Endothelial cell of umbilical vein (primary cell): ENCODE measurements at regions not wholly inside any gene's neighbourhood (a gene's known extent, or its start where the extent isn't known, plus 50 kb on each side); places are given as distances from the start of the nearest gene placed in this dataset.

ENCODE experiments used
- POLR2A ChIP-seq: IDR thresholded peaks from 2 replicates; pipeline ENCODE4 v1.6.1; 2012; ENCODE audit warnings: low read depth, mild to moderate bottlenecking, control low read depth, low read length
- TF ChIP-seq, protein P1 (sequence below), 2 donors: IDR thresholded peaks; 1 replicate in 1 of 2; 2 replicates in 1 of 2; pipeline ENCODE4 v1.5.1; 2011; ENCODE audit warnings: low read length in 2 of 2, mild to moderate bottlenecking in 2 of 2, moderate library complexity in 2 of 2, control low read depth in 1 of 2, inconsistent platforms in 1 of 2, low read depth in 1 of 2; ENCODE audit not compliant: insufficient read depth in 1 of 2; ENCODE audit errors: extremely low read depth in 1 of 2

DNA sequence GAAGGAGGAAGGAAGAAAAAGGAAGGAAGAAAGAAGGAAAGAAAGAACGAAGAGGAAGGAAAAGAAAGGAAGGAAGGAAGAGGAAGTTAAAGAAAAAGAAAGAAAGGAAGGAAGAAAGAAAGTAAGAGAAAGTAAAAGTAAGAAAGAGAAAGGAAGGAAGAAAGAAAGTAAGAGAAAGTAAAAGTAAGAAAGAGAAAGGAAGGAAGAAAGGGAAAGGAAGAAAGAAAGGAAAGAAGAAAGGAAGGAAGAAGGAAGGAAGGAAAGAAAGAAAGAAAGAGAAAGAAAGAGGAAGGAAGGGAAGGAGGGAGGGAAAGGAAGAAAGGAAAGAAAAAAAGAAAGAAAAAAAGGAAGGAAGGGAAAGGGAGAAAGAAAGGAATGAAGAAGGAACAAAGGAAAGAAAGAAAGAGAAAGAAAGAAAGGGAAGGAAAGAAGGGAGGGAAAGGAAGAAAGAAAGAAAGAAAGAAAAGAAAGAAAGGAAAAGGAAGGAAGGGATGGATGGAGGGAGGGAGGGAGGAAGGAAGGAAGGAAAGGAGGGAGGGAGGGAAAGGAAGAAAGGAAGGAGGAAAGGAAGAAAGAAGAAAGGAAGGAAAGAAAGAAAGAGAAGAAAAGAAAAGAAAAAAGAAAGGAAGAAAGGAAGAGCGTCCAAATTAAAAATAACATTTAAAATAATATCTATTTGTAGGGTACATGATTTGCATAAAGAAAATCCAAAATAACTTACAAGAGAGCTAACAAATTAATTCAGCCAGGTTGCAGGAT lies 827.9 kb downstream of the TSN start:
- no peak for TF ChIP-seq POLR2A
- TF ChIP-seq, protein P1, sequence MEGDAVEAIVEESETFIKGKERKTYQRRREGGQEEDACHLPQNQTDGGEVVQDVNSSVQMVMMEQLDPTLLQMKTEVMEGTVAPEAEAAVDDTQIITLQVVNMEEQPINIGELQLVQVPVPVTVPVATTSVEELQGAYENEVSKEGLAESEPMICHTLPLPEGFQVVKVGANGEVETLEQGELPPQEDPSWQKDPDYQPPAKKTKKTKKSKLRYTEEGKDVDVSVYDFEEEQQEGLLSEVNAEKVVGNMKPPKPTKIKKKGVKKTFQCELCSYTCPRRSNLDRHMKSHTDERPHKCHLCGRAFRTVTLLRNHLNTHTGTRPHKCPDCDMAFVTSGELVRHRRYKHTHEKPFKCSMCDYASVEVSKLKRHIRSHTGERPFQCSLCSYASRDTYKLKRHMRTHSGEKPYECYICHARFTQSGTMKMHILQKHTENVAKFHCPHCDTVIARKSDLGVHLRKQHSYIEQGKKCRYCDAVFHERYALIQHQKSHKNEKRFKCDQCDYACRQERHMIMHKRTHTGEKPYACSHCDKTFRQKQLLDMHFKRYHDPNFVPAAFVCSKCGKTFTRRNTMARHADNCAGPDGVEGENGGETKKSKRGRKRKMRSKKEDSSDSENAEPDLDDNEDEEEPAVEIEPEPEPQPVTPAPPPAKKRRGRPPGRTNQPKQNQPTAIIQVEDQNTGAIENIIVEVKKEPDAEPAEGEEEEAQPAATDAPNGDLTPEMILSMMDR (IDR thresholded peaks at IDR 0.05; ENCODE audit: extremely low read depth in 1 of 2, insufficient read depth in 1 of 2, low read depth in 1 of 2, low read length in 2 of 2) = no peak
